HCT116 (cell line): ENCODE measurements at regions not wholly inside any gene's neighbourhood (a gene's known extent, or its start where the extent isn't known, plus 50 kb on each side); places are given as distances from the start of the nearest gene placed in this dataset.

Experiments used
- CEBPB ChIP-seq: IDR thresholded peaks from 2 replicates; pipeline ENCODE4 v1.6.1; 2012; ENCODE audit warnings: low read depth
- ELF1 ChIP-seq: IDR thresholded peaks from 2 replicates; pipeline ENCODE4 v1.6.1; 2012; ENCODE audit warnings: low read depth, borderline replicate concordance
- EZH2 ChIP-seq: fragments of 200-600 bp; sonication (generic); IDR thresholded peaks from 2 replicates; pipeline ENCODE4 v1.6.1; 2017; ENCODE audit warnings: antibody characterized with exemption, mixed run types
- EZH2phosphoT487 ChIP-seq: fragments of 200-600 bp; IDR thresholded peaks from 2 replicates; pipeline ENCODE4 v1.6.1; 2018; ENCODE audit warnings: antibody characterized with exemption, borderline replicate concordance
- JUND ChIP-seq: IDR thresholded peaks from 2 replicates; pipeline ENCODE4 v1.6.1; 2012
- POLR2A ChIP-seq: IDR thresholded peaks from 2 replicates; pipeline ENCODE4 v1.7.0; 2011; ENCODE audit warnings: borderline replicate concordance; ENCODE audit not compliant: insufficient read depth, insufficient read length; ENCODE audit errors: extremely low read depth
- POLR2AphosphoS5 ChIP-seq: IDR thresholded peaks from 2 replicates; pipeline ENCODE4 v1.6.1; 2011; ENCODE audit warnings: mild to moderate bottlenecking, low read depth, low read length, moderate library complexity
- SP1 ChIP-seq: IDR thresholded peaks from 2 replicates; pipeline ENCODE4 v1.6.1; 2012; ENCODE audit warnings: low read depth
- SRF ChIP-seq: IDR thresholded peaks from 2 replicates; pipeline ENCODE4 v1.6.1; 2012; ENCODE audit warnings: low read depth
- TF ChIP-seq, protein P1 (sequence below), 3 experiments: fragments of 200-600 bp in 1 of 3; sonication (generic) in 1 of 3; IDR thresholded peaks in 2 of 3; conservative IDR thresholded peaks in 1 of 3; 2 replicates each; pipeline ENCODE4 v1.5.1; 2012 to 2017; ENCODE audit warnings: low read depth in 2 of 3, low read length in 2 of 3, antibody characterized with exemption in 1 of 3, borderline replicate concordance in 1 of 3, control low read depth in 1 of 3, mild to moderate bottlenecking in 1 of 3, mixed read lengths in 1 of 3, mixed run types in 1 of 3, moderate library complexity in 1 of 3; ENCODE audit not compliant: insufficient read depth in 1 of 3
- TF ChIP-seq, protein P2 (sequence below): IDR thresholded peaks from 2 replicates; pipeline ENCODE4 v1.6.1; 2011; ENCODE audit warnings: mild to moderate bottlenecking, low read length, moderate library complexity; ENCODE audit not compliant: insufficient replicate concordance; ENCODE audit errors: extremely low read depth
- TF ChIP-seq, protein P3 (sequence below): IDR thresholded peaks from 2 replicates; pipeline ENCODE4 v1.6.1; 2012; ENCODE audit warnings: low read depth

DNA sequence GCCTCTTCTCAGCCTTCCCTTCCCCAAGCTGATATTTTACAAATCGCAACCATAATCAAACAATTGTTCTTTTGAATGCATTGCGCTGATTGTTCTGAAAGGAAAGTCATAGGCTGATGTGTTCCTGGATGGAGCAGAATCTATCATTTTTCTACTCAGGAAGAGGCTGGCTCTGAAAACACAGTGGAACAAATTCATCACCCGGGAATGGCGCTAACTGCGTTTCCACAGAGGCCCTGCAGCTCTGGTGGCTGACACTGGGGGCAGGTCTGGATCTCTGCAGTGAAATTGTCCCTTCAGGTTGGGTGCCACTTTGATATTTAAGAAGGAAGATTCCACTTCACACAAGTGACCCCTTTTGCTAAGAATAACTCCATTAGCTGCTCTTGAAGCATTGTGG is 1060.8 kb downstream of the UQCRFS1 start:
- TF ChIP-seq ELF1 = no peak
- TF ChIP-seq, protein P1, sequence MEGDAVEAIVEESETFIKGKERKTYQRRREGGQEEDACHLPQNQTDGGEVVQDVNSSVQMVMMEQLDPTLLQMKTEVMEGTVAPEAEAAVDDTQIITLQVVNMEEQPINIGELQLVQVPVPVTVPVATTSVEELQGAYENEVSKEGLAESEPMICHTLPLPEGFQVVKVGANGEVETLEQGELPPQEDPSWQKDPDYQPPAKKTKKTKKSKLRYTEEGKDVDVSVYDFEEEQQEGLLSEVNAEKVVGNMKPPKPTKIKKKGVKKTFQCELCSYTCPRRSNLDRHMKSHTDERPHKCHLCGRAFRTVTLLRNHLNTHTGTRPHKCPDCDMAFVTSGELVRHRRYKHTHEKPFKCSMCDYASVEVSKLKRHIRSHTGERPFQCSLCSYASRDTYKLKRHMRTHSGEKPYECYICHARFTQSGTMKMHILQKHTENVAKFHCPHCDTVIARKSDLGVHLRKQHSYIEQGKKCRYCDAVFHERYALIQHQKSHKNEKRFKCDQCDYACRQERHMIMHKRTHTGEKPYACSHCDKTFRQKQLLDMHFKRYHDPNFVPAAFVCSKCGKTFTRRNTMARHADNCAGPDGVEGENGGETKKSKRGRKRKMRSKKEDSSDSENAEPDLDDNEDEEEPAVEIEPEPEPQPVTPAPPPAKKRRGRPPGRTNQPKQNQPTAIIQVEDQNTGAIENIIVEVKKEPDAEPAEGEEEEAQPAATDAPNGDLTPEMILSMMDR (IDR thresholded peaks at IDR 0.05 in 2 of 3, conservative IDR thresholded peaks at IDR 0.05 in 1 of 3; ENCODE audit: borderline replicate concordance in 1 of 3, insufficient read depth in 1 of 3, low read depth in 2 of 3, low read length in 2 of 3) = no peak
- no peak for TF ChIP-seq SP1
- TF ChIP-seq, protein P2, sequence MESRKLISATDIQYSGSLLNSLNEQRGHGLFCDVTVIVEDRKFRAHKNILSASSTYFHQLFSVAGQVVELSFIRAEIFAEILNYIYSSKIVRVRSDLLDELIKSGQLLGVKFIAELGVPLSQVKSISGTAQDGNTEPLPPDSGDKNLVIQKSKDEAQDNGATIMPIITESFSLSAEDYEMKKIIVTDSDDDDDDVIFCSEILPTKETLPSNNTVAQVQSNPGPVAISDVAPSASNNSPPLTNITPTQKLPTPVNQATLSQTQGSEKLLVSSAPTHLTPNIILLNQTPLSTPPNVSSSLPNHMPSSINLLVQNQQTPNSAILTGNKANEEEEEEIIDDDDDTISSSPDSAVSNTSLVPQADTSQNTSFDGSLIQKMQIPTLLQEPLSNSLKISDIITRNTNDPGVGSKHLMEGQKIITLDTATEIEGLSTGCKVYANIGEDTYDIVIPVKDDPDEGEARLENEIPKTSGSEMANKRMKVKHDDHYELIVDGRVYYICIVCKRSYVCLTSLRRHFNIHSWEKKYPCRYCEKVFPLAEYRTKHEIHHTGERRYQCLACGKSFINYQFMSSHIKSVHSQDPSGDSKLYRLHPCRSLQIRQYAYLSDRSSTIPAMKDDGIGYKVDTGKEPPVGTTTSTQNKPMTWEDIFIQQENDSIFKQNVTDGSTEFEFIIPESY = no peak
- TF ChIP-seq POLR2A = no peak
- TF ChIP-seq POLR2AphosphoS5 = no peak
- TF ChIP-seq, protein P3, sequence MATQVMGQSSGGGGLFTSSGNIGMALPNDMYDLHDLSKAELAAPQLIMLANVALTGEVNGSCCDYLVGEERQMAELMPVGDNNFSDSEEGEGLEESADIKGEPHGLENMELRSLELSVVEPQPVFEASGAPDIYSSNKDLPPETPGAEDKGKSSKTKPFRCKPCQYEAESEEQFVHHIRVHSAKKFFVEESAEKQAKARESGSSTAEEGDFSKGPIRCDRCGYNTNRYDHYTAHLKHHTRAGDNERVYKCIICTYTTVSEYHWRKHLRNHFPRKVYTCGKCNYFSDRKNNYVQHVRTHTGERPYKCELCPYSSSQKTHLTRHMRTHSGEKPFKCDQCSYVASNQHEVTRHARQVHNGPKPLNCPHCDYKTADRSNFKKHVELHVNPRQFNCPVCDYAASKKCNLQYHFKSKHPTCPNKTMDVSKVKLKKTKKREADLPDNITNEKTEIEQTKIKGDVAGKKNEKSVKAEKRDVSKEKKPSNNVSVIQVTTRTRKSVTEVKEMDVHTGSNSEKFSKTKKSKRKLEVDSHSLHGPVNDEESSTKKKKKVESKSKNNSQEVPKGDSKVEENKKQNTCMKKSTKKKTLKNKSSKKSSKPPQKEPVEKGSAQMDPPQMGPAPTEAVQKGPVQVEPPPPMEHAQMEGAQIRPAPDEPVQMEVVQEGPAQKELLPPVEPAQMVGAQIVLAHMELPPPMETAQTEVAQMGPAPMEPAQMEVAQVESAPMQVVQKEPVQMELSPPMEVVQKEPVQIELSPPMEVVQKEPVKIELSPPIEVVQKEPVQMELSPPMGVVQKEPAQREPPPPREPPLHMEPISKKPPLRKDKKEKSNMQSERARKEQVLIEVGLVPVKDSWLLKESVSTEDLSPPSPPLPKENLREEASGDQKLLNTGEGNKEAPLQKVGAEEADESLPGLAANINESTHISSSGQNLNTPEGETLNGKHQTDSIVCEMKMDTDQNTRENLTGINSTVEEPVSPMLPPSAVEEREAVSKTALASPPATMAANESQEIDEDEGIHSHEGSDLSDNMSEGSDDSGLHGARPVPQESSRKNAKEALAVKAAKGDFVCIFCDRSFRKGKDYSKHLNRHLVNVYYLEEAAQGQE = no peak
- TF ChIP-seq EZH2 = no peak
- no peak for TF ChIP-seq CEBPB
- TF ChIP-seq EZH2phosphoT487 = no peak
- no peak for TF ChIP-seq SRF
- TF ChIP-seq JUND = no peak
